ENCODE measurements at regions not wholly inside any gene's neighbourhood (a gene's known extent, or its start where the extent isn't known, plus 50 kb on each side); places are given as distances from the start of the nearest gene placed in this dataset.
"Not testable (repeated sequence)": the region's sequence is repeated elsewhere in the genome, so short reads cannot be mapped to it uniquely, and the experiment has no call there.

GRCh38 chr4:18690291-18690955 is 668.9 kb upstream of the LCORL start:
- no peak for DNase-seq

GRCh38 chr4:18689308-18690115 is 668.0 kb upstream of the LCORL start:
- DNase-seq = peak; percentile 69 to 70

GRCh38 chr4:18688351-18688750 is 666.8 kb upstream of the LCORL start:
- DNase-seq = not testable (repeated sequence)

- DNase-seq = no peak
Measured at GRCh38 chr4:18686338-18687037, 664.9 kb upstream of the LCORL start.

- no peak for DNase-seq
Measured at GRCh38 chr4:18684932-18685331, 663.4 kb upstream of the LCORL start.

- DNase-seq = no peak
Measured at GRCh38 chr4:18676526-18676915, 655.0 kb upstream of the LCORL start.

- no peak for DNase-seq
Measured at GRCh38 chr4:18675586-18676525, 654.3 kb upstream of the LCORL start.

GRCh38 chr4:18670034-18670433 is 648.5 kb upstream of the LCORL start:
- DNase-seq = no peak

GRCh38 chr4:18669390-18669789 is 647.8 kb upstream of the LCORL start:
- peak in 1 of 2 experiments; percentile 9 for DNase-seq

GRCh38 chr4:18666322-18666721 is 644.8 kb upstream of the LCORL start:
- no peak for DNase-seq

GRCh38 chr4:18664171-18664570 is 642.6 kb upstream of the LCORL start:
- no peak for DNase-seq

- DNase-seq = no peak
Measured at GRCh38 chr4:18645351-18645750, 623.8 kb upstream of the LCORL start.

- DNase-seq = no peak
Measured at GRCh38 chr4:18641334-18641733, 619.8 kb upstream of the LCORL start.

GRCh38 chr4:18638031-18638430 is 616.5 kb upstream of the LCORL start:
- no peak for DNase-seq

GRCh38 chr4:18636001-18636585 is 614.5 kb upstream of the LCORL start:
- DNase-seq = no peak

GRCh38 chr4:18635531-18635930 is 614.0 kb upstream of the LCORL start:
- DNase-seq = no peak

GRCh38 chr4:18631586-18631985 is 610.0 kb upstream of the LCORL start:
- DNase-seq = no peak

GRCh38 chr4:18630218-18631110 is 608.9 kb upstream of the LCORL start:
- no peak for DNase-seq

GRCh38 chr4:18627447-18628005 is 606.0 kb upstream of the LCORL start:
- no peak for DNase-seq

GRCh38 chr4:18626996-18627395 is 605.4 kb upstream of the LCORL start:
- no peak for DNase-seq

GRCh38 chr4:18626366-18626765 is 604.8 kb upstream of the LCORL start:
- no peak for DNase-seq

All from Kasumi-1 (cell line).